SHP77 treated with DMSO at 0.1 percent for 48 hours (cell line): ENCODE measurements at regions not wholly inside any gene's neighbourhood (a gene's known extent, or its start where the extent isn't known, plus 50 kb on each side); places are given as distances from the start of the nearest gene placed in this dataset.

Experiments used
- DNase-seq: peaks from one replicate; lab custom pipeline; 2025; lab: John Stamatoyannopoulos, UW

- DNase-seq, result no peak
Observed at GRCh38 chr10:8424555-8425211, 370.2 kb downstream of the GATA3 start.

- DNase-seq, result no peak
Observed at GRCh38 chr10:8428654-8429053, 374.2 kb downstream of the GATA3 start.

- DNase-seq, result no peak
Observed at GRCh38 chr10:8430321-8430720, 375.8 kb downstream of the GATA3 start.

- DNase-seq, result no peak
Observed at GRCh38 chr10:8431511-8431910, 377.0 kb downstream of the GATA3 start.

- DNase-seq, result no peak
Observed at GRCh38 chr10:8435186-8436055, 380.9 kb downstream of the GATA3 start.

GRCh38 chr10:8437896-8438295 is 383.4 kb downstream of the GATA3 start:
- DNase-seq, result no peak

- no peak for DNase-seq
Observed at GRCh38 chr10:8438603-8439002, 384.1 kb downstream of the GATA3 start.

GRCh38 chr10:8439040-8439439 is 384.6 kb downstream of the GATA3 start:
- DNase-seq, result no peak

- no peak for DNase-seq
Observed at GRCh38 chr10:8444630-8445029, 390.1 kb downstream of the GATA3 start.

GRCh38 chr10:8445353-8445752 is 390.9 kb downstream of the GATA3 start:
- DNase-seq, result no peak

GRCh38 chr10:8449909-8450308 is 395.4 kb downstream of the GATA3 start:
- DNase-seq, result no peak

- DNase-seq, result no peak
Observed at GRCh38 chr10:8453587-8453986, 399.1 kb downstream of the GATA3 start.

- DNase-seq, result no peak
Observed at GRCh38 chr10:8454357-8454756, 399.9 kb downstream of the GATA3 start.

GRCh38 chr10:8455181-8455580 is 400.7 kb downstream of the GATA3 start:
- no peak for DNase-seq

GRCh38 chr10:8456386-8456785 is 401.9 kb downstream of the GATA3 start:
- no peak for DNase-seq

GRCh38 chr10:8460626-8461025 is 406.1 kb downstream of the GATA3 start:
- DNase-seq, result no peak

- DNase-seq, result no peak
Observed at GRCh38 chr10:8462565-8462964, 408.1 kb downstream of the GATA3 start.

GRCh38 chr10:8463853-8464252 is 409.4 kb downstream of the GATA3 start:
- DNase-seq, result no peak

- DNase-seq, result no peak
Observed at GRCh38 chr10:8468477-8468876, 414.0 kb downstream of the GATA3 start.

- DNase-seq, result no peak
Observed at GRCh38 chr10:8473205-8473604, 418.7 kb downstream of the GATA3 start.

GRCh38 chr10:8477300-8477699 is 422.8 kb downstream of the GATA3 start:
- no peak for DNase-seq

GRCh38 chr10:8481718-8482504 is 427.4 kb downstream of the GATA3 start:
- DNase-seq, result no peak

- DNase-seq, result no peak
Observed at GRCh38 chr10:8485032-8485431, 430.5 kb downstream of the GATA3 start.
